ENCODE measurements at regions not wholly inside any gene's neighbourhood (a gene's known extent, or its start where the extent isn't known, plus 50 kb on each side); places are given as distances from the start of the nearest gene placed in this dataset.

- TF ChIP-seq ATF3 (IDR thresholded peaks at IDR 0.05), result no peak
- TF ChIP-seq ELF1 (IDR thresholded peaks at IDR 0.05; ENCODE audit: borderline replicate concordance, low read depth), result no peak
- TF ChIP-seq RAD21 (IDR thresholded peaks at IDR 0.05; ENCODE audit: low read depth), result peak; percentile 83
- TF ChIP-seq MAX (IDR thresholded peaks at IDR 0.05), result no peak
- peak; percentile 77 for TF ChIP-seq EGR1 (IDR thresholded peaks at IDR 0.05; ENCODE audit: low read depth)
- TF ChIP-seq CTCF (IDR thresholded peaks at IDR 0.05 in 2 of 3, conservative IDR thresholded peaks at IDR 0.05 in 1 of 3; ENCODE audit: borderline replicate concordance in 1 of 3, insufficient read depth in 1 of 3, low read depth in 2 of 3, low read length in 2 of 3), result peak; percentile 74 to 92 (median 77)
- no peak for TF ChIP-seq EZH2phosphoT487 (IDR thresholded peaks at IDR 0.05; ENCODE audit: borderline replicate concordance)
- TF ChIP-seq ZFX (IDR thresholded peaks at IDR 0.05), result no peak
- TF ChIP-seq CEBPB (IDR thresholded peaks at IDR 0.05; ENCODE audit: low read depth), result no peak
- TF ChIP-seq FOSL1 (IDR thresholded peaks at IDR 0.05; ENCODE audit: low read depth), result no peak
These were observed 95.0 kb upstream of the IFNGR1 start (continued) for GRCh38 chr6:137313928-137314855.

- Histone ChIP-seq H3K79me2 (ENCODE audit: insufficient read depth, low read length) (no peaks in the 10 kb centered on the region), H2AFZ (ENCODE audit: low read depth, low read length, poor library complexity, severe bottlenecking) (no peak overlapping the region), H3K4me3 (replicated peaks in 1 of 2; ENCODE audit: low read depth in 1 of 2, low read length in 2 of 2) (no peak overlapping the region), H3K4me1 (ENCODE audit: control insufficient read depth in 1 of 2, insufficient read depth in 2 of 2, low read length in 2 of 2) (peaks cover 4 to 9% of the 10 kb centered on the region in 2 experiments), H3K27me3 (ENCODE audit: insufficient read depth, low read length) (no peaks in the 10 kb centered on the region), H3K36me3 (ENCODE audit: control insufficient read depth in 1 of 2, insufficient read depth in 2 of 2, low read length in 2 of 2) (no peaks in the 10 kb centered on the region), H3K9ac (ENCODE audit: low read length) (no peak overlapping the region), H3K9me3 (ENCODE audit: control insufficient read depth in 1 of 2, insufficient read depth in 1 of 2, low read depth in 1 of 2, low read length in 2 of 2) (no peaks in the 10 kb centered on the region), H4K20me1 (ENCODE audit: insufficient read depth) (no peaks in the 10 kb centered on the region), H3K9me2 (ENCODE audit: insufficient read depth) (no peaks in the 10 kb centered on the region), H3K27ac (ENCODE audit: low read depth, low read length) (no peak overlapping the region), H3K4me2 (ENCODE audit: low read length) (no peak overlapping the region)
- ChIA-PET POLR2A (no interaction called here), RAD21 (ENCODE audit: low non-redundant PET in 1 of 2, low total read pairs in 2 of 2, uncharacterized antibody in 2 of 2, unreplicated experiment in 2 of 2) (interaction anchor here in 1 of 2 experiments (1.3 kb wide), 1 partner anchor 42 kb away, joined by 5 read pairs; no protein-coding TSS in a partner anchor), CTCF (interaction anchor here (1.4 to 2.4 kb wide), 5 partner anchors 11 to 329 kb away, joined by 3 to 28 read pairs (median 8); no protein-coding TSS in a partner anchor)
- DNase-seq (ENCODE audit: low read depth, low spot score) (no peak), ATAC-seq (no peak)
- TF ChIP-seq FOSL1 (IDR thresholded peaks at IDR 0.05; ENCODE audit: low read depth) (no peak), POLR2AphosphoS5 (IDR thresholded peaks at IDR 0.05; ENCODE audit: low read depth, low read length) (no peak), RAD21 (IDR thresholded peaks at IDR 0.05; ENCODE audit: low read depth) (no peak), EZH2phosphoT487 (IDR thresholded peaks at IDR 0.05; ENCODE audit: borderline replicate concordance) (no peak), MAX (IDR thresholded peaks at IDR 0.05) (no peak), JUND (IDR thresholded peaks at IDR 0.05) (no peak), POLR2A (IDR thresholded peaks at IDR 0.05; ENCODE audit: borderline replicate concordance, extremely low read depth, insufficient read depth, insufficient read length) (no peak), TCF7L2 (IDR thresholded peaks at IDR 0.05; ENCODE audit: borderline replicate concordance, extremely low read depth, insufficient read depth, insufficient read length) (no peak), ZNF274 (IDR thresholded peaks at IDR 0.05; ENCODE audit: low read depth, low read length) (no peak), CBX3 (IDR thresholded peaks at IDR 0.05; ENCODE audit: low read depth) (no peak)
- intact Hi-C loops (cut with micrococcal nuclease), result loop anchor here (5.0 kb wide), 1 partner anchor 236 kb away; no protein-coding TSS in a partner anchor
- no TSS peak for BruUV-seq (replicated peaks)
These were observed 94.0 kb upstream of the IFNGR1 start for GRCh38 chr6:137313211-137313610.
